Activated CD8-positive, alpha-beta memory T cell treated with anti-CD3 and anti-CD28 coated beads, Interleukin-2, amount 50 U/mL, for 24 hours (primary cell): ENCODE measurements at regions not wholly inside any gene's neighbourhood (a gene's known extent, or its start where the extent isn't known, plus 50 kb on each side); places are given as distances from the start of the nearest gene placed in this dataset.
"Not testable (repeated sequence)": the region's sequence is repeated elsewhere in the genome, so short reads cannot be mapped to it uniquely, and the experiment has no call there.

Experiments
- DNase-seq: peaks from one replicate; pipeline ENCODE4 v3.0.0-alpha.2; 2020; ENCODE audit errors: extremely low read depth

- no peak for DNase-seq
Measured at GRCh38 chr9:87199782-87200181, 252.5 kb upstream of the GAS1 start.

DNA sequence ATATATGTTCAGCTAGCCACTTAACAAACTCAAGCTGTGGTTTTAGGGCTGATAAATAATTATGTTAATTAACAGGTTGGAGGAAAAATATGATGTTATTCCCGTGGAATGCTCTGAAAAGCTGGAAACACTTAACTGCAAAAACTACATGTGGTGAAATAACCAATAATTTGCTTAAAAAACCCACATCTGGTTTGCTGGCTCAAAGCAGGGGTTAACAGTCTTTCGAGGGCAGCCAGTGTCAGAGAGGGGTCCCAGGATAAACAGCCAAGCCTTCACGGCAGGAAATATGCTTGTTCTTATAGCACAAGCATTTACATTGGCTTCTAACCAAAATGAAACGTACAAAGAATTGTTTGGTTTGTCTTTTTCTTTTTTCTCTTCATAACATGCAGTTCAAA, 254.0 kb upstream of the GAS1 start:
- no peak for DNase-seq

DNA sequence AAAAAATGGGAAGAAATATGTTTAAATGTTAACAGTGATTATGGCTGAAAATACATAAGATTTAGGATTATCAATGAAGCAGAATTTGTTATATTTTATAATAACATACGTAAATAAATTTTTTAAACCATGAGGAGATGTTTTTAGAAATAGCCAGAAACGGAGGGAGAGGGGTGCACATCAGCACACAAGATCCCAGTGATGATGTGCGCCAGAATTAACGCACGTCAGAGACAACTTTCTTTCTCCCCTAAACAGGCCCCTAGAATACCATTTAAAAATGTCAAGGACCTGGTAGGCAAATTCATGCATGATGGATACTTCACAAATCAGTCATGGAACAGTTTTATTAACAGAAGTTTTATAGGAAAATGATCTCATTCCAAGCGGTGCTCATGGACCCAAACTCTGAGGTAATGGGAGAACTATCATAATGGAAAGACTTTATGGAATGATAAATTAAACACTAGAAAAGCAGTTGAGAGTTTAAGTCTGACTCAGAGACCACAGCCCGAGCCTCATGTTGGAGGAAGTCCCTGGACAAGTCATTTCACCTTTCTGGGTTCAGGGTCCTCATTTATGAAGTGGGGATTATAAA, 258.9 kb upstream of the GAS1 start:
- DNase-seq: no peak

DNA sequence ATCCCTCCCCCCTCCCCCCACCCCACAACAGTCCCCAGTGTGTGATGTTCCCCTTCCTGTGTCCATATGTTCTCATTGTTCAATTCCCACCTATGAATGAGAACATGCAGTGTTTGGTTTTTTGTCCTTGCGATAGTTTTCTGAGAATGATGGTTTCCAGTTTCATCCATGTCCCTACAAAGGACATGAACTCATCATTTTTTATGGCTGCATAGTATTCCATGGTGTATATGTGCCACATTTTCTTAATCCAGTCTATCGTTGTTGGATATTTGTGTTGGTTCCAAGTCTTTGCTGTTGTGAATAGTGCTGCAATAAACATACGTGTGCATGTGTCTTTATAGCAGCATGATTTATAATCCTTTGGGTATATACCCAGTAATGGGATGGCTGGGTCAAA, 263.4 kb upstream of the GAS1 start:
- DNase-seq: not testable (repeated sequence)

DNA sequence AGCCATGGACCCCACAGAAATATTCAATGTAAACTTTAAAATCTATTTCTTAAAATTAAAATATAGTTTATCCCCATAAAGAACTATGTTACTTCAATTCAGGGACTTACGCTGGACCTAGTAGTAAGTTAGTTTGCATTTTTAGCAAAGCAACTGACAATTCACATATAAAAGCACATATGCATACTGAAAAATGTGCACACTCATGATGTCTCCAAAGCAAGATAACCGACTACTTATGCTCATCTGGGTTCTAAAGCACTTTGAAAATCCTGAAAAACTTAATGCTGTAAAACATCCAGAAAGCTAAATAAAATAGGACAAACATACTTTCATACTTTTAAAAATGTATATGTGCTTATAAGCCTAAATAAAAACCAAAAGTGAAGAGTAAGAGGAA, 264.4 kb upstream of the GAS1 start:
- DNase-seq: no peak

GRCh38 chr9:87212605-87213021, 265.3 kb upstream of the GAS1 start:
- no peak for DNase-seq

DNA sequence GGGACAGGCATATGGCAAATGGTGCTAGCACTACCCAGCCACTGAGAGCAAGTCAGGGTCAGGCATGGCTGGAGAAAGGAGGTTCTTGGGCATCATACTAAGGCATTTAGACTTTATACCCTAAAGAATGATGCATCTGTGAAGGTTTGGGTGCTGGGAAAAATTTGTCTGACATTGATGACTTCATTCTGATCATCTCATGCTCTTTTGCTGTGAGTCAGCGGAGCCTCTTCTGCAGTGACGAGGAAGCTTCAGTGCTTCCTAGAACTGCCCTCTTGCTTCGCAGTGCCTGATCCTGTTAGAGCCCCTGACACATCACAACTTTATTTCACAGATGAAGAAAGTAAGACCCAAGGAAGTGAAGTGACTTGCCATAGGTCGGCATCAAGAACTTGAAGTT, 266.6 kb upstream of the GAS1 start:
- DNase-seq: no peak

DNA sequence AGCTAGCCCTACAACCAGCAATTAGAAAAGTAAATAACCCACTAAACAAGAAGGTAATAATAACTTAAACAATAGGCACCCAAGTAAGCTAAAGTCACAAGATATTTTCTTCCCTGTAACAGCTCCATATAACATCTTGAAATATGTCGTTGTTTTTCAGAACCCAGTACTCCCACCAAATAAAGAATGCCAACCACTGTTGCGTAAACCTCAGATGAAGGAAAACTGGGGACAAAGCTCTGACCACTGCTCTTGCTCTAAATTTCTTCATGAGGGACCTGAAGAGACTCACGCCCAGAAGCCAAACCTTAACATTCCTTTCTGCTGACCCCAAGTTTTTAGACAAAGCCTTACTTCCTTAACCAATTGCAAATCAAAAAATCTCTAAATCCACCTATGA, 267.7 kb upstream of the GAS1 start:
- DNase-seq: no peak

GRCh38 chr9:87216036-87216435, 268.7 kb upstream of the GAS1 start:
- no peak for DNase-seq

- DNase-seq: no peak
Measured at GRCh38 chr9:87216897-87217455, 269.7 kb upstream of the GAS1 start.

DNA sequence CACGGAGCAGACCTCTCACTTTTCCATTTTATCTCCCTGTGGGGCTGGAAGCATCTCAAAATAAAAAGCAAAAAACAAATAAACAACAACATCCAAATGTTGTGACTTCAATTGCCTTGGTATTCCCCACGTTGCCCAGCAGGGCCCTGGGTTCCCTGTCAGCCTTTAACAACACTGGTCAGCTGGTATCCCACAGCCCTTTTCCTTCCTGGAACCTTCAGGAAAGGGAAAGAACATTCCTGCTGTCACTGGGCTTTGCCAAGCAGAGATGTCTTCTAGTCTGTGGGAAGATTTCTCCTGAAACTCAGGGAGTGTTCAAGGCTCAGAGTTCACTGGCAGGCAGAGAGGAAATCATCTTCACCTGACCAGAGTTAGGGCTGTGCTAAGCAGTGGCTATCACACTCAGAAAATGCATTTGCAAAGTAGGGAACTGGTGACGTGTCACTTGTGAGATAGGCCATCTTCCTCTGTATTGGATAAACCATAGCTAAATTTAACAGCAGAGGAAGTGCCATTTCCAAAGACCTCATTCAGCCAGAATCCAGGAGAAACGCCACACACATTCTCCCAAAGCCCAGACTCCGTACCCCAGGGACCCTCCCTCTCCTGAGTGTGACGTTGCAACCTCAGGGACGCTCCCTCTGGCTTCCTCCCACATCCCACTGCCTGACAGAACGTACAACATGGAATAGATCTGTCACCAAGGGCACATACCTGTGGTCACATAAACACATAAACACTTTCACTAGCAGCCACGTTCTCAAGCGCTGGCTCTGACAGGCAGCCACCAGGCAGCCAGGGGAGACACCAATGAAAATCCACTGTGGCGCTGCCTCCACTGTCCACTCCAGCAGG, 274.0 kb upstream of the DAPK1 start:
- no peak for DNase-seq

DNA sequence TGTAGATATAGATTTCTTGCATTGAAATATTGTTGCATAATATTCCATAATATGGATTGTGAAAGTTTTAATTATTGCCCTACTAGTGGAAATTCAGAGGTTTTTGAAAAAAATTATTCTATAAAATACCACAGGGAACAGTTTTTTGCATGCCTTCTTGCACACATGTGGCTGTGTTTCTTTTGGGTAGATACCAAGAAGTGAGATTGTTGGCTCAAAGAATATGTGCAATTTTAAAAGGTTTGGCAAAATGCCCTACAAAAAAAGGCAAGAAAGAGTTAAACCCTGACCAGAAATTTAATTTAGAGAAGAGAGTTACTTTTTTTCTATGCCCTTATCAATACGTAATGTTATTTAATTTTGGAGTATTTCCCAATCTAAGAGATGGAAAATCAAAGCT, 270.8 kb upstream of the DAPK1 start:
- no peak for DNase-seq

DNA sequence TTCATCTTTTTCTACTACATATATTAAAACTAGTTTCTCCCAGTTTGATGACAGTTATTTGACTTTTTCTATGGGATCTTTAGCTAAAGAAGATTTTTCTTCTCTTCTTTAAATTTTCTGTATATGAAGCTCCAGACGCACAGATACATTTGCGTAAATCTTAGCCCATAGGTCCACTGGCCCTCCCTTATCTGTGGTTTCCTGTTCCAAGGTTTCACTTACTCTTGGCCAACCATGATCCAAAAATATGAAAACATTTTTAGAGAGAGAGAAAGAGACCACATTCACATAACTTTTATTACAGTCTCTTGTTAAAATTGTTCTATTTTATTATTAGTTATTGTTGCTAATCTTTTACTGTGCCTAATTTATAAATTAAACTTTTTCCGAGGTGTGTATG, 270.2 kb upstream of the DAPK1 start:
- no peak for DNase-seq

DNA sequence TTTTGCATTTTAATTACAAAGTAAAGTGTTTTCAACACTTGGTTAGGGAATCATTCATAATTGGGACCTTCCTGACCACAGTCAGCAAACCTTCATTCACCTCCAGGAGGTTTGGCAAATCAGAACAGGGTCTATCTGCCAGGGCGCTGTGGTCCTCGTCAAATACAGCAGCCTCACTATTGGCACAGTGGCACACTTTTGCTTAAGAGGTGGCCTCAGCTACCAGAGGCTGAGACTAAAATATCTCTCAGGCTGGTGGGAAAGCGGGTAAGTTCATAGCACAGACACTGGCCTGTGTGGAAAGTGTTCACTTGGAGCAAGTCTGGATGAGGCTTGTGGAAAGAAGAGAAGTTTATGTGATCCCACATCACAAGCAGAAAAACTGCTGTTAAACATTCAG, 268.6 kb upstream of the DAPK1 start:
- DNase-seq: no peak

DNA sequence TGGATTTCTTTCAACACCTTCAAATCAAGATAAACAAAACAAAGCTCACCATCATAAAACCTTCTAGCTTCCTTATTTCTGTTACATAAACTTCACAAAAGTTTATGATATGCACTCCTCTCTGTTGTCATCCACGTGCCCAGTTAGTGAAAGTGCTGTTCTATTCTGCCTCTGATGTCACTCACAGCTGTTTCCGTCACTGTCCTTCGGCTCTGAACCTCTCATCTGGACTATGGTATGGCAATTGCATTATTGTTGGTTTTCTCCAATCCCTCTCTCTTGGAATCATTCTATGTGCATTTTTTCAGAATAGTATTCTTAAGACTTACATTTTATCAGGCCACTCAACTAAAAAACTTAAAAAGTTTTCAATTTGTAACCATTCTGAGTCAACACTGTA, 264.2 kb upstream of the DAPK1 start:
- no peak for DNase-seq

DNA sequence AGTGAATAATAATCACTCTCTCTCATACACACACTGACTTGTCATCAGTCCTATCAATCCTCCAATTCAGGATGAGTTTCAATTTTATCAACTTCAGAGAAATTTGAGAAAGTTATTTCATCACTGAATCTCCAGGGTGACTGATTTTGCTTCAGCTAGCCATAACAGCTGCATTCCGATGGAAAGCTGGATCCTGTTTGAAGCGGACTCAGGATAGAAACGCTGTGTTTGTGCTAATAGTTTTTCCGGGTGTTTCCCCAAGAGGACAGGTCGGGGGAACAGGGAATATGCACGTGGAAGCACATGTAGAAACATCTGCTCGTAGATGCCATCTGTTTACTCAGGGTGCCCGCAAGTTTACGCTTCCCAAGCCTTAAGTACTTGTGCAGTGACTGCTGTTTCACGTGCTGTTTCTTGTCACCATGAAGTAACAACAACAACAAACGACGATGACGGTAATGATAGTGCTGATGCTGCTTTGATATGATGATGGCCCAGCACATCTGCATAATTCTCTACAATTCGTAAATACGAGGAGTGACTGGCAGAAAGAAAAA, 263.7 kb upstream of the DAPK1 start:
- DNase-seq: no peak

DNA sequence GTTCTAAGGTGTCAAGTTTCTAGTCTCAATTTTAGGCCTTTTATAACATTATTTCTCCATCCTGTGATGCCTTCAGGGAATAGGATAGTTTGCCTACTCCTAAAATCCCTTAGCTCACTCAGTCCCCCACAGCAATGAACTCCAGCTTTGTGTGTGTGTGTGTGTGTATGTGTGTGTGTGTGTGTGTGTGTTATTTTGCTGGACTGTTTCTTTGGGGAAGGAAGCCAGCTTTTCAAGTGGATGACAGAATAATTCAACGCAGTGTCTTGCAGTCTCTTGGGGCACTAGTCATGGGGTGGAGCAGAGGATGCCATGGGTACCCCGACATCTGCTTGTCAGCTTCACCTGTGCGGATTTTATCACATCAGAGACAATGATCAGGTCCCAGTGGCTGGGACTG, 262.8 kb upstream of the DAPK1 start:
- no peak for DNase-seq

DNA sequence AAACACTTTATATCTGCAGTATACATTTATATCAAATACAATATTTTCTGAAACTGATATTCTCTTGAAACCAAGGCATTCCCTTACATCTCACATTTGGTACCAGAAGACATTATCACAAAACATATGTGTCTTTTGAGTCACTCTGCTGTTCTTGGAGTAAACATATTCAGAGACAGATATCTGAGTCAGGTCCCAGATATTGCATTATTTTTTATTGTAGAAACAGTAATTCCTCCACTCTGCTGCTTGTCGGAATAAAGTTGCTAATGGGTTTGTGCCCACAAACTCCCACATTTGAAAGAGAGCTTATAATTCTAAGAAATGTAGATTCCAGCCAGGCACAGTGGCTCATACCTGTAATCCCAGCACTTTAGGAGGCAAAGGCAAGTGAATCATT, 261.1 kb upstream of the DAPK1 start:
- no peak for DNase-seq

DNA sequence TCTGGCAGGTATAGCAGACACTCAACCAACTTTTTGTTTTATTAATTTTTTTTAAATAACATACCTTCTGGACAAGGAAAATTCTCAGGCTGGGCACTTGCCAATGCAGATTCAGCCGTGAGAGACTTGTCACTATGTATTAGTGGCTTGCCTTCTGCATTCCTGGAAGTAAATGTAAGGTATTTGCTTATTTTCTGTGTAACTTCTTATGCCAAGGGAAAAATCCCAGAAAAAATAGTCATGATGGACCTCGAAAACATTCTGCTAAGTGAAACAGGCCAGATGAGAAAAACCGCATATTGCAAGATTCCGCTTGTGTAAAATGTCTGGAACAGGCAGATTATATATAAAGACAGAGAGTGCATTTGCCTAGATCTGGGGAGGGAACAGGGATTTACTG, 260.3 kb upstream of the DAPK1 start:
- DNase-seq: no peak

GRCh38 chr9:87238545-87238944, 259.1 kb upstream of the DAPK1 start:
- DNase-seq: no peak

GRCh38 chr9:87239312-87239711, 258.4 kb upstream of the DAPK1 start:
- no peak for DNase-seq

- no peak for DNase-seq
Measured at GRCh38 chr9:87243602-87244001, 254.1 kb upstream of the DAPK1 start.

DNA sequence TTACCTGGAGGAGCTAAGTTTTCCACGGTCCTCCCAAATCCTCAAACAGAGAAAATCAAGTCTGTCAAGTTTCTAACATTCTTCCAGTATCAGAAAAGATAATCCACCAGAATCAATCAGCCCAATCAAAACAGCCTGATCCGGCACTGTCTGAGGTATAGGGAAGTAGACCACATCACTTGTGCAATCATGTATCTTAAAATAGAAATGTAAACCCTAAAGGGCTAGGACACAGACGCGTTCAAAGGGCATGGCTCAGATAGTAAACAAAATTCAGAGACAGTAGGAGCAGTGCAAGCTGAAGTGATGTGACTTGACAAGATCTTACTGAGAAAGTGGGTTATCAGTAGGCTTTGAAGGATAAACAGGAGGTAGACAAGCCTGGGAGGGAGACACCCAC, 252.4 kb upstream of the DAPK1 start:
- no peak for DNase-seq
